Keratinocyte (primary cell): ENCODE measurements at regions not wholly inside any gene's neighbourhood (a gene's known extent, or its start where the extent isn't known, plus 50 kb on each side); places are given as distances from the start of the nearest gene placed in this dataset.

Source experiments
- DNase-seq: peaks from one replicate; pipeline ENCODE4 v3.0.0-alpha.2; 2011; ENCODE audit warnings: low read depth, missing footprints, low spot score
- FAIRE-seq: peaks from 2 replicates; lab custom pipeline; 2011; peaks lifted over from hg19 to GRCh38; lab: Jason Lieb, UNC
- H2AFZ ChIP-seq: 2 replicates; pipeline ENCODE4 v1.6.0; 2012; ENCODE audit warnings: low read length, control low read depth, inconsistent platforms; ENCODE audit not compliant: control insufficient read depth
- H3K27ac ChIP-seq: 2 replicates; pipeline ENCODE4 v1.5.1; 2011; ENCODE audit warnings: low read length; ENCODE audit not compliant: control insufficient read depth, insufficient read depth
- H3K27me3 ChIP-seq: 3 replicates; pipeline ENCODE4 v1.6.0; 2011; ENCODE audit warnings: low read length; ENCODE audit not compliant: control insufficient read depth, insufficient read depth; ENCODE audit errors: extremely low read depth
- H3K36me3 ChIP-seq, 2 experiments: 2 replicates in 1 of 2; 3 replicates in 1 of 2; pipeline ENCODE4 v1.5.1; 2011; ENCODE audit warnings: low read length in 2 of 2, mild to moderate bottlenecking in 1 of 2; ENCODE audit not compliant: control insufficient read depth in 2 of 2, insufficient read depth in 2 of 2; ENCODE audit errors: extremely low read depth in 1 of 2
- H3K4me1 ChIP-seq: 3 replicates; pipeline ENCODE4 v1.5.1; 2011; ENCODE audit warnings: low read length; ENCODE audit not compliant: control insufficient read depth, insufficient read depth; ENCODE audit errors: extremely low read depth
- H3K4me2 ChIP-seq: 3 replicates; pipeline ENCODE4 v1.6.0; 2011; ENCODE audit warnings: low read depth, low read length; ENCODE audit not compliant: control insufficient read depth, insufficient read depth; ENCODE audit errors: extremely low read depth
- H3K4me3 ChIP-seq, 3 experiments: fragments of 200-600 bp in 1 of 3; sonication (generic) in 1 of 3; 2 replicates in 2 of 3; 3 replicates in 1 of 3; pipeline ENCODE4 v1.5.1; 2011 to 2016; ENCODE audit warnings: low read length in 3 of 3, mild to moderate bottlenecking in 3 of 3, control low read depth in 2 of 3, inconsistent platforms in 1 of 3, low read depth in 1 of 3, mixed read lengths in 1 of 3, mixed run types in 1 of 3, moderate library complexity in 1 of 3; ENCODE audit not compliant: control insufficient read depth in 2 of 3, insufficient read depth in 2 of 3; ENCODE audit errors: extremely low read depth in 1 of 3
- H3K79me2 ChIP-seq: 2 replicates; pipeline ENCODE4 v1.6.0; 2012; ENCODE audit warnings: low read length; ENCODE audit not compliant: control insufficient read depth, insufficient read depth
- H3K9ac ChIP-seq: 3 replicates; pipeline ENCODE4 v1.6.0; 2011; ENCODE audit warnings: low read length; ENCODE audit not compliant: control insufficient read depth, insufficient read depth; ENCODE audit errors: extremely low read depth
- H3K9me1 ChIP-seq: 3 replicates; pipeline ENCODE4 v1.6.0; 2011; ENCODE audit warnings: low read length; ENCODE audit not compliant: control insufficient read depth, insufficient read depth; ENCODE audit errors: extremely low read depth
- H3K9me3 ChIP-seq: 2 replicates; pipeline ENCODE4 v1.5.1; 2012; ENCODE audit warnings: low read depth, low read length; ENCODE audit not compliant: control insufficient read depth
- H4K20me1 ChIP-seq: 3 replicates; pipeline ENCODE4 v1.6.0; 2011; ENCODE audit warnings: low read length; ENCODE audit not compliant: control insufficient read depth, insufficient read depth; ENCODE audit errors: extremely low read depth
- CTCF ChIP-seq, 3 experiments: IDR thresholded peaks in 1 of 3; conservative IDR thresholded peaks in 1 of 3; optimal IDR thresholded peaks in 1 of 3; 2 replicates in 2 of 3; 3 replicates in 1 of 3; pipeline versions ENCODE3 to v1.5.1; 2011; ENCODE audit warnings: low read length in 3 of 3, mild to moderate bottlenecking in 3 of 3, moderate library complexity in 2 of 3, control low read depth in 1 of 3, inconsistent platforms in 1 of 3; ENCODE audit not compliant: insufficient read depth in 2 of 3; ENCODE audit errors: extremely low read depth in 1 of 3
- EZH2 ChIP-seq: IDR thresholded peaks from one replicate; pipeline ENCODE4 v1.6.1; 2012; ENCODE audit warnings: inconsistent platforms, mild to moderate bottlenecking, low read length, moderate library complexity
- dilution Hi-C: fragments of 300-500 bp; cut with MboI; formaldehyde crosslinking; loops from one replicate; pipeline ENCODE4 v1.7.0; 2020; ENCODE audit warnings: low sequenced_read_pairs; ENCODE audit not compliant: extremely low pct_ligation_motif_present

- H3K9me1 ChIP-seq, result no peaks in the 10 kb centered on the region
- TF ChIP-seq CTCF (optimal IDR thresholded peaks at IDR 0.05 in 1 of 3, IDR thresholded peaks at IDR 0.05 in 1 of 3, conservative IDR thresholded peaks at IDR 0.05 in 1 of 3; ENCODE audit: extremely low read depth in 1 of 3, insufficient read depth in 2 of 3, low read length in 3 of 3) (no peak), EZH2 (no peak)
- no peaks in the 10 kb centered on the region for H3K4me1 ChIP-seq
- no peak overlapping the region for H2AFZ ChIP-seq
- H3K79me2 ChIP-seq, result no peaks in the 10 kb centered on the region
- H3K9ac ChIP-seq, result no peak overlapping the region
- dilution Hi-C loops, result no loop called here
- H3K36me3 ChIP-seq, result no peaks in the 10 kb centered on the region
- H3K27ac ChIP-seq, result no peak overlapping the region
- no peak for DNase-seq
- H4K20me1 ChIP-seq, result no peaks in the 10 kb centered on the region
- no peaks in the 10 kb centered on the region for H3K9me3 ChIP-seq
- no peak overlapping the region for H3K4me2 ChIP-seq
- FAIRE-seq, result no peak
- H3K4me3 ChIP-seq, result no peak overlapping the region
- H3K27me3 ChIP-seq, result no peaks in the 10 kb centered on the region
Measured at GRCh38 chr17:14553847-14554246, 253.0 kb downstream of the HS3ST3B1 start.

- Histone ChIP-seq H3K9ac (no peak overlapping the region), H3K4me1 (no peaks in the 10 kb centered on the region), H4K20me1 (no peaks in the 10 kb centered on the region), H3K4me3 (no peak overlapping the region), H3K9me3 (no peaks in the 10 kb centered on the region), H3K4me2 (no peak overlapping the region), H3K79me2 (no peaks in the 10 kb centered on the region), H3K9me1 (no peaks in the 10 kb centered on the region), H2AFZ (no peak overlapping the region), H3K27ac (no peak overlapping the region), H3K36me3 (no peaks in the 10 kb centered on the region), H3K27me3 (no peaks in the 10 kb centered on the region)
- no peak for DNase-seq
- TF ChIP-seq EZH2 (no peak), CTCF (optimal IDR thresholded peaks at IDR 0.05 in 1 of 3, IDR thresholded peaks at IDR 0.05 in 1 of 3, conservative IDR thresholded peaks at IDR 0.05 in 1 of 3; ENCODE audit: extremely low read depth in 1 of 3, insufficient read depth in 2 of 3, low read length in 3 of 3) (no peak)
- dilution Hi-C loops, result no loop called here
- FAIRE-seq, result no peak
Measured at GRCh38 chr17:14552306-14552705, 251.4 kb downstream of the HS3ST3B1 start.
